ENCODE measurements at regions not wholly inside any gene's neighbourhood (a gene's known extent, or its start where the extent isn't known, plus 50 kb on each side); places are given as distances from the start of the nearest gene placed in this dataset.

GRCh38 chr14:21913759-21914158 lies 240.1 kb upstream of the OR4E1 start:
- Histone ChIP-seq H3K79me2 (ENCODE audit: control insufficient read depth, low read length) (no peaks in the 10 kb centered on the region), H3K4me1 (ENCODE audit: control insufficient read depth, low read length) (peaks cover 36% of the 10 kb centered on the region), H3K27ac (ENCODE audit: low read depth, low read length) (no peak overlapping the region), H3F3A (ENCODE audit: control insufficient read depth, insufficient read depth) (no peaks in the 10 kb centered on the region), H3K36me3 (ENCODE audit: control insufficient read depth, low read length) (no peaks in the 10 kb centered on the region), H4K20me1 (ENCODE audit: control insufficient read depth, insufficient read depth, low read depth, low read length) (no peaks in the 10 kb centered on the region), H3K4me3 (ENCODE audit: low read length) (no peak overlapping the region), H3K27me3 (ENCODE audit: control insufficient read depth, low read length) (0 out of 2 replicates have a peak, but pooled peaks cover 10% of the 10 kb centered on the region), H3K9me3 (ENCODE audit: control insufficient read depth, insufficient read depth, low read length) (no peaks in the 10 kb centered on the region), H3K9me2 (replicated peaks; ENCODE audit: control insufficient read depth, low read length) (no peaks in the 10 kb centered on the region), H3K4me2 (ENCODE audit: low read length) (peak overlapping the region; percentile 41)
- TF ChIP-seq, protein P1, sequence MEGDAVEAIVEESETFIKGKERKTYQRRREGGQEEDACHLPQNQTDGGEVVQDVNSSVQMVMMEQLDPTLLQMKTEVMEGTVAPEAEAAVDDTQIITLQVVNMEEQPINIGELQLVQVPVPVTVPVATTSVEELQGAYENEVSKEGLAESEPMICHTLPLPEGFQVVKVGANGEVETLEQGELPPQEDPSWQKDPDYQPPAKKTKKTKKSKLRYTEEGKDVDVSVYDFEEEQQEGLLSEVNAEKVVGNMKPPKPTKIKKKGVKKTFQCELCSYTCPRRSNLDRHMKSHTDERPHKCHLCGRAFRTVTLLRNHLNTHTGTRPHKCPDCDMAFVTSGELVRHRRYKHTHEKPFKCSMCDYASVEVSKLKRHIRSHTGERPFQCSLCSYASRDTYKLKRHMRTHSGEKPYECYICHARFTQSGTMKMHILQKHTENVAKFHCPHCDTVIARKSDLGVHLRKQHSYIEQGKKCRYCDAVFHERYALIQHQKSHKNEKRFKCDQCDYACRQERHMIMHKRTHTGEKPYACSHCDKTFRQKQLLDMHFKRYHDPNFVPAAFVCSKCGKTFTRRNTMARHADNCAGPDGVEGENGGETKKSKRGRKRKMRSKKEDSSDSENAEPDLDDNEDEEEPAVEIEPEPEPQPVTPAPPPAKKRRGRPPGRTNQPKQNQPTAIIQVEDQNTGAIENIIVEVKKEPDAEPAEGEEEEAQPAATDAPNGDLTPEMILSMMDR (IDR thresholded peaks at IDR 0.05; ENCODE audit: low read depth, low read length, poor library complexity, severe bottlenecking) = peak; percentile 85
- TF ChIP-seq EZH2phosphoT487 (IDR thresholded peaks at IDR 0.05; ENCODE audit: borderline replicate concordance, low read length) = no peak

DNA sequence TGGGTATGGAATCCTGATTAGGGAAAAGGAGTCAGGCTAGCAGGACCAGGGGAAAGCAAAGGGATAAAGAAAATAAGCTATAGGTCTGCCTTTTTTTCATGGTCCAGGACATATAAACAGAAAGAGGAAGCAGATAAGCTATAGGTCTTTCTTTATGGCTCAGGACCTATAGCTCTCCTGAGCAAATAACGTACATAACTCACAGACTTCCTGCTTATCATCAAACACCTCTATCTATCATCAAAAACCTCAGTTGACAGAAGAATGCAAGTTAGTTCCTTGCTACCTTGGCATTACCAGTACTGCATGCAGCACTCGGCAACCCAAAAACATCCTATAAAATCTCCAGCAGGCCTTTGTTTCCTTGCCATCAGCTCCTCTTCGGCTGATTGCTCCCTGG lies 238.7 kb upstream of the OR4E1 start:
- Histone ChIP-seq H3K27ac (ENCODE audit: low read depth, low read length) (no peak overlapping the region), H3K4me1 (ENCODE audit: control insufficient read depth, low read length) (peaks cover 24% of the 10 kb centered on the region), H3K27me3 (ENCODE audit: control insufficient read depth, low read length) (0 out of 2 replicates have a peak, but pooled peaks cover 14% of the 10 kb centered on the region), H4K20me1 (ENCODE audit: control insufficient read depth, insufficient read depth, low read depth, low read length) (no peaks in the 10 kb centered on the region), H3K4me3 (ENCODE audit: low read length) (no peak overlapping the region), H3F3A (ENCODE audit: control insufficient read depth, insufficient read depth) (no peaks in the 10 kb centered on the region), H3K9me3 (ENCODE audit: control insufficient read depth, insufficient read depth, low read length) (no peaks in the 10 kb centered on the region), H3K36me3 (ENCODE audit: control insufficient read depth, low read length) (no peaks in the 10 kb centered on the region), H3K4me2 (ENCODE audit: low read length) (no peak overlapping the region), H3K9me2 (replicated peaks; ENCODE audit: control insufficient read depth, low read length) (no peaks in the 10 kb centered on the region), H3K79me2 (ENCODE audit: control insufficient read depth, low read length) (no peaks in the 10 kb centered on the region)
- TF ChIP-seq, protein P1 (IDR thresholded peaks at IDR 0.05; ENCODE audit: low read depth, low read length, poor library complexity, severe bottlenecking) = no peak
- TF ChIP-seq EZH2phosphoT487 (IDR thresholded peaks at IDR 0.05; ENCODE audit: borderline replicate concordance, low read length) = no peak

- Histone ChIP-seq H3K4me2 (ENCODE audit: low read length) (no peak overlapping the region), H3K4me3 (ENCODE audit: low read length) (no peak overlapping the region), H3F3A (ENCODE audit: control insufficient read depth, insufficient read depth) (no peaks in the 10 kb centered on the region), H3K9me2 (replicated peaks; ENCODE audit: control insufficient read depth, low read length) (no peaks in the 10 kb centered on the region), H3K4me1 (ENCODE audit: control insufficient read depth, low read length) (peaks cover 24% of the 10 kb centered on the region), H4K20me1 (ENCODE audit: control insufficient read depth, insufficient read depth, low read depth, low read length) (no peaks in the 10 kb centered on the region), H3K27ac (ENCODE audit: low read depth, low read length) (no peak overlapping the region), H3K9me3 (ENCODE audit: control insufficient read depth, insufficient read depth, low read length) (no peaks in the 10 kb centered on the region), H3K36me3 (ENCODE audit: control insufficient read depth, low read length) (no peaks in the 10 kb centered on the region), H3K79me2 (ENCODE audit: control insufficient read depth, low read length) (no peaks in the 10 kb centered on the region), H3K27me3 (ENCODE audit: control insufficient read depth, low read length) (0 out of 2 replicates have a peak, but pooled peaks cover 14% of the 10 kb centered on the region)
- TF ChIP-seq, protein P1 (IDR thresholded peaks at IDR 0.05; ENCODE audit: low read depth, low read length, poor library complexity, severe bottlenecking) = no peak
- no peak for TF ChIP-seq EZH2phosphoT487 (IDR thresholded peaks at IDR 0.05; ENCODE audit: borderline replicate concordance, low read length)
These were observed 238.3 kb upstream of the OR4E1 start for GRCh38 chr14:21911877-21912276.

Measured in DOHH2 (cell line).